SU-DHL-6 (cell line): ENCODE measurements at regions not wholly inside any gene's neighbourhood (a gene's known extent, or its start where the extent isn't known, plus 50 kb on each side); places are given as distances from the start of the nearest gene placed in this dataset.

Source experiments
- H2AFZ ChIP-seq: fragments of 200-600 bp; sonication (generic); 2 replicates; pipeline ENCODE4 v1.6.1; 2014; ENCODE audit warnings: low read depth, mild to moderate bottlenecking, moderate library complexity, mixed read lengths, antibody characterized with exemption, low read length; ENCODE audit not compliant: severe bottlenecking
- H3F3A ChIP-seq: fragments of 200-600 bp; shearing (Covaris generic); 2 replicates; pipeline ENCODE4 v1.6.0; 2016; ENCODE audit warnings: antibody characterized with exemption, mild to moderate bottlenecking; ENCODE audit not compliant: insufficient read depth
- H3K27ac ChIP-seq: fragments of 200-600 bp; sonication (generic); 2 replicates; pipeline ENCODE4 v1.5.1; 2016; ENCODE audit warnings: low read depth, mild to moderate bottlenecking, low read length, moderate library complexity, mixed read lengths
- H3K27me3 ChIP-seq: fragments of 200-600 bp; sonication (generic), shearing (Covaris generic); 2 replicates; pipeline ENCODE4 v1.6.0; 2014; ENCODE audit warnings: mild to moderate bottlenecking, low read length
- H3K36me3 ChIP-seq: fragments of 200-600 bp; sonication (generic); 2 replicates; pipeline ENCODE4 v1.6.1; 2014; ENCODE audit warnings: mild to moderate bottlenecking, low read length, mixed read lengths
- H3K4me2 ChIP-seq: fragments of 300-600, 200-600 bp; shearing (Covaris generic), sonication (generic); 2 replicates; pipeline ENCODE4 v1.6.0; 2014; ENCODE audit warnings: low read length, low read depth, mild to moderate bottlenecking; ENCODE audit not compliant: poor library complexity, severe bottlenecking
- H3K4me3 ChIP-seq: fragments of 200-600 bp; sonication (generic); 2 replicates; pipeline ENCODE4 v1.5.1; 2014; ENCODE audit warnings: antibody characterized with exemption, low read length, mild to moderate bottlenecking, mixed read lengths; ENCODE audit not compliant: insufficient read depth, poor library complexity, severe bottlenecking
- H3K79me2 ChIP-seq: fragments of 200-600 bp; sonication (generic); 2 replicates; pipeline ENCODE4 v1.6.1; 2014; ENCODE audit warnings: mild to moderate bottlenecking, low read length, moderate library complexity; ENCODE audit not compliant: insufficient read depth
- H3K9ac ChIP-seq: fragments of 200-600 bp; sonication (generic); 2 replicates; pipeline ENCODE4 v1.7.0; 2014; ENCODE audit warnings: mild to moderate bottlenecking, low read length
- H3K9me2 ChIP-seq: fragments of 200-600 bp; sonication (generic); replicated peaks from 2 replicates; pipeline ENCODE4 v1.6.1; 2014; ENCODE audit warnings: low read length; ENCODE audit not compliant: insufficient read depth
- H3K9me3 ChIP-seq: fragments of 200-600 bp; sonication (generic); 2 replicates; pipeline ENCODE4 v1.6.1; 2014; ENCODE audit warnings: low read length, mixed read lengths; ENCODE audit not compliant: insufficient read depth
- H4K20me1 ChIP-seq: fragments of 200-600 bp; sonication (generic); 2 replicates; pipeline ENCODE4 v1.6.1; 2014; ENCODE audit warnings: low read depth, mild to moderate bottlenecking, antibody characterized with exemption, low read length, moderate library complexity, mixed read lengths
- CTCF ChIP-seq: fragments of 200-600 bp; sonication (generic); IDR thresholded peaks from one replicate; pipeline ENCODE4 v1.5.1; 2017; ENCODE audit warnings: antibody characterized with exemption, mild to moderate bottlenecking, low read length, moderate library complexity; ENCODE audit not compliant: insufficient read depth, poor library complexity, severe bottlenecking
- EZH2phosphoT487 ChIP-seq: fragments of 200-600 bp; sonication (generic), shearing (Covaris generic); conservative IDR thresholded peaks from 2 replicates; pipeline ENCODE4 v1.6.1; 2018; ENCODE audit warnings: mild to moderate bottlenecking, antibody characterized with exemption, low read length, moderate library complexity, mixed read lengths

GRCh38 chr3:178090899-178091298 is 445.3 kb upstream of the KCNMB2 start:
- Histone ChIP-seq H3K36me3 (no peaks in the 10 kb centered on the region), H3K9me2 (no peaks in the 10 kb centered on the region), H3F3A (no peaks in the 10 kb centered on the region), H4K20me1 (no peaks in the 10 kb centered on the region), H3K9me3 (no peaks in the 10 kb centered on the region), H3K27me3 (no peaks in the 10 kb centered on the region), H3K27ac (no peak overlapping the region), H3K4me2 (no peak overlapping the region), H3K79me2 (no peaks in the 10 kb centered on the region), H3K9ac (no peak overlapping the region), H2AFZ (no peak overlapping the region), H3K4me3 (no peak overlapping the region)
- TF ChIP-seq CTCF = no peak
- no peak for TF ChIP-seq EZH2phosphoT487

- Histone ChIP-seq H3K4me3 (no peak overlapping the region), H3K79me2 (no peaks in the 10 kb centered on the region), H3K9me2 (no peaks in the 10 kb centered on the region), H3F3A (no peaks in the 10 kb centered on the region), H3K27me3 (no peaks in the 10 kb centered on the region), H4K20me1 (no peaks in the 10 kb centered on the region), H3K36me3 (no peaks in the 10 kb centered on the region), H3K27ac (no peak overlapping the region), H2AFZ (no peak overlapping the region), H3K9me3 (no peaks in the 10 kb centered on the region), H3K4me2 (no peak overlapping the region), H3K9ac (no peak overlapping the region)
- TF ChIP-seq EZH2phosphoT487 (no peak), CTCF (no peak)
Measured at GRCh38 chr3:178095522-178095921, 440.7 kb upstream of the KCNMB2 start.

- Histone ChIP-seq H3K9ac (no peak overlapping the region), H3K9me3 (no peaks in the 10 kb centered on the region), H2AFZ (no peak overlapping the region), H4K20me1 (no peaks in the 10 kb centered on the region), H3K27ac (no peak overlapping the region), H3K79me2 (no peaks in the 10 kb centered on the region), H3K4me2 (no peak overlapping the region), H3K36me3 (no peaks in the 10 kb centered on the region), H3K27me3 (no peaks in the 10 kb centered on the region), H3K4me3 (no peak overlapping the region), H3K9me2 (no peaks in the 10 kb centered on the region), H3F3A (no peaks in the 10 kb centered on the region)
- TF ChIP-seq CTCF = no peak
- no peak for TF ChIP-seq EZH2phosphoT487
Measured at GRCh38 chr3:178096955-178097354, 439.3 kb upstream of the KCNMB2 start.

GRCh38 chr3:178097576-178097975 is 438.7 kb upstream of the KCNMB2 start:
- Histone ChIP-seq H4K20me1 (no peaks in the 10 kb centered on the region), H3K79me2 (no peaks in the 10 kb centered on the region), H3K9ac (no peak overlapping the region), H3K4me3 (no peak overlapping the region), H3K9me2 (no peaks in the 10 kb centered on the region), H3K27me3 (no peaks in the 10 kb centered on the region), H2AFZ (no peak overlapping the region), H3K27ac (no peak overlapping the region), H3F3A (no peaks in the 10 kb centered on the region), H3K4me2 (no peak overlapping the region), H3K36me3 (no peaks in the 10 kb centered on the region), H3K9me3 (no peaks in the 10 kb centered on the region)
- no peak for TF ChIP-seq EZH2phosphoT487
- TF ChIP-seq CTCF = no peak
